ENCODE measurements at regions not wholly inside any gene's neighbourhood (a gene's known extent, or its start where the extent isn't known, plus 50 kb on each side); places are given as distances from the start of the nearest gene placed in this dataset.

DNA sequence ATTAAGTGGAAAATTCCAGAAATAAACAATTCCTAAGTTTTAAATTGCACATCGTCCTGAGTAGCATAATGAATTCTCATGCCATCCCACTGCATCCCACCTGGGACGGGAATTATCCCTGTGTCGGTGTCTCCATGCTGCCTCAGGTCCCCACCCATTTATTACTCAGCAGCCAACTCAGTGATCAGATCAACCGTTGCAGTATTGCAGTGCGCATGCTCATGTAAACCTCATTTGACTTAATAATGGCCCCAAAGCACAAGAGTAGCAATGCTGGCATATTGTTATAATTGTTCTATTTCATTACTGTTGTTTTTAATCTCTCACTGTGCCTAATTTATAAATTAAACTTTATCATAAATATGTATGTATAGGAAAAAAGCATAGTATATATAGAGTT is 214.4 kb downstream of the METTL4 start:
- TF ChIP-seq, protein P1, sequence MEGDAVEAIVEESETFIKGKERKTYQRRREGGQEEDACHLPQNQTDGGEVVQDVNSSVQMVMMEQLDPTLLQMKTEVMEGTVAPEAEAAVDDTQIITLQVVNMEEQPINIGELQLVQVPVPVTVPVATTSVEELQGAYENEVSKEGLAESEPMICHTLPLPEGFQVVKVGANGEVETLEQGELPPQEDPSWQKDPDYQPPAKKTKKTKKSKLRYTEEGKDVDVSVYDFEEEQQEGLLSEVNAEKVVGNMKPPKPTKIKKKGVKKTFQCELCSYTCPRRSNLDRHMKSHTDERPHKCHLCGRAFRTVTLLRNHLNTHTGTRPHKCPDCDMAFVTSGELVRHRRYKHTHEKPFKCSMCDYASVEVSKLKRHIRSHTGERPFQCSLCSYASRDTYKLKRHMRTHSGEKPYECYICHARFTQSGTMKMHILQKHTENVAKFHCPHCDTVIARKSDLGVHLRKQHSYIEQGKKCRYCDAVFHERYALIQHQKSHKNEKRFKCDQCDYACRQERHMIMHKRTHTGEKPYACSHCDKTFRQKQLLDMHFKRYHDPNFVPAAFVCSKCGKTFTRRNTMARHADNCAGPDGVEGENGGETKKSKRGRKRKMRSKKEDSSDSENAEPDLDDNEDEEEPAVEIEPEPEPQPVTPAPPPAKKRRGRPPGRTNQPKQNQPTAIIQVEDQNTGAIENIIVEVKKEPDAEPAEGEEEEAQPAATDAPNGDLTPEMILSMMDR (IDR thresholded peaks at IDR 0.05; ENCODE audit: insufficient read depth, low read depth, low read length), result no peak
- ChIA-PET CTCF (no interaction called here), POLR2A (no interaction called here)
- H3K36me3 ChIP-seq (ENCODE audit: control insufficient read depth, insufficient read depth, low read length), result no peaks in the 10 kb centered on the region
- H3K27me3 ChIP-seq (ENCODE audit: control insufficient read depth, insufficient read depth, low read length), result no peaks in the 10 kb centered on the region
- DNase-seq (ENCODE audit: low read depth), result no peak
- H3K4me3 ChIP-seq (ENCODE audit: low read depth, low read length), result no peak overlapping the region

DNA sequence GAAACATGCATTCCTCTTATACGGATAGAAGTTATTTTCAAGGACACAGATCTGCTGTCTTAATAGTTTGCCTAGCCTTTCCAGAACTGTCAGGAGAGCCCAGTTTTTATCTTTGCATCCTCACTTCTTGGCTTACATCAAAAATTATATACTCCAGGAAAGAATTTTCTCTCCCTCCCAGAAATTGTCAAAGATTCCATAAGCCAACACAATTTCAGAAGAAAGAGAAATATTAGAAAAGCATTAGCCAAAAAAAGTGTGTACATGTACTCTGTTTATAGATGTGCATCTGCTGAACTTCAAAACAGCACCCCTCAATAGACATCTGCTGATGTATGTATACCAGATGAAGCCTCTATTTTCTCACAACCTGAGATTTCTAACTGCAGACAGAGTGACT is 210.4 kb downstream of the METTL4 start:
- TF ChIP-seq, protein P1 (IDR thresholded peaks at IDR 0.05; ENCODE audit: insufficient read depth, low read depth, low read length), result no peak
- DNase-seq (ENCODE audit: low read depth), result no peak
- CTCF ChIA-PET, result interaction anchor here (0.6 to 1.3 kb wide), 2 partner anchors 181 to 227 kb away, joined by 3 to 4 read pairs; no protein-coding TSS in a partner anchor
- Histone ChIP-seq H3K27me3 (ENCODE audit: control insufficient read depth, insufficient read depth, low read length) (no peaks in the 10 kb centered on the region), H3K36me3 (ENCODE audit: control insufficient read depth, insufficient read depth, low read length) (no peaks in the 10 kb centered on the region), H3K4me3 (ENCODE audit: low read depth, low read length) (no peak overlapping the region)
- POLR2A ChIA-PET, result no interaction called here

DNA sequence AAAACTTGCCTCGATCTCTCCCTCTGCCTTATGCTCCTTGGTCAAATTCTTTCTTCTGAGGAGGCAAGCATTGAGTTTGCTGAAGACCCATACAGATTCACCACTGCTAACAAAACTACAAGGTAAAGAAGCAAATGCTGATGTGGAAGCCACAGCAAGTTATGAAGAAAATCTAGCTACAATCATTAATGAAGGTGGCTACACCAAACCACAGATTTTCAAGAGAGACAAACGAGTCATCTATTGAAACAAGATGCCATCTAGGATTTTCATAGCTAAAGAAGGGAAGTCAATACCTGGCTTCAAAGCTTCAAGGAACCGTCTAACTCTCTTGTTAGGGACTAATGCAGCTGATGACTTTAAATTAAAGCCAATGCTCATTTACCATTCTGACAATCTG is 203.2 kb downstream of the METTL4 start:
- Histone ChIP-seq H3K36me3 (ENCODE audit: control insufficient read depth, insufficient read depth, low read length) (no peaks in the 10 kb centered on the region), H3K27me3 (ENCODE audit: control insufficient read depth, insufficient read depth, low read length) (no peaks in the 10 kb centered on the region), H3K4me3 (ENCODE audit: low read depth, low read length) (no peak overlapping the region)
- ChIA-PET POLR2A (no interaction called here), CTCF (interaction anchor here (0.6 to 1.3 kb wide), 2 partner anchors 27 to 478 kb away, joined by 3 to 4 read pairs; no protein-coding TSS in a partner anchor)
- no peak for DNase-seq (ENCODE audit: low read depth)
- TF ChIP-seq, protein P1 (IDR thresholded peaks at IDR 0.05; ENCODE audit: insufficient read depth, low read depth, low read length), result no peak

DNA sequence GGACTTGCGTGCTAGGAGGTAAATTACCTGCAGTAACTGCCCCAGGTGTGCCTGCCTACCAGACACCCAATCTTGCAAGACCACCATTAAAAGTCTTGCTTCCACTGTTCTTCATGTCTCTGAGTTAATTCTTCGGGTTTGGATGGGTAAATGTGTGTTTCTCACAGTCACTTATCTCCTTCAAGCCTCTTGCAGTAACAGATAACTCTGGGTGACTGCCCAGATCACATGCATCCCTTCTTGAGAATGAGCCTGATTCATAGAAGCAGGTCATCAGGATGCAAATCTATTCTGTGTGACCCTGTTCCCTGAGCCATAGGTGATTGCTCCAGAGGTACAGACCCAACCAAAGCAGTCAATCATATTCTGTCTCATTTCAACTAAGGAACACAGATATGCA is 194.6 kb downstream of the METTL4 start:
- Histone ChIP-seq H3K4me3 (ENCODE audit: low read depth, low read length) (no peak overlapping the region), H3K27me3 (ENCODE audit: control insufficient read depth, insufficient read depth, low read length) (no peaks in the 10 kb centered on the region), H3K36me3 (ENCODE audit: control insufficient read depth, insufficient read depth, low read length) (no peaks in the 10 kb centered on the region)
- no peak for DNase-seq (ENCODE audit: low read depth)
- POLR2A ChIA-PET, result no interaction called here
- CTCF ChIA-PET, result no interaction called here
- TF ChIP-seq, protein P1 (IDR thresholded peaks at IDR 0.05; ENCODE audit: insufficient read depth, low read depth, low read length), result no peak

DNA sequence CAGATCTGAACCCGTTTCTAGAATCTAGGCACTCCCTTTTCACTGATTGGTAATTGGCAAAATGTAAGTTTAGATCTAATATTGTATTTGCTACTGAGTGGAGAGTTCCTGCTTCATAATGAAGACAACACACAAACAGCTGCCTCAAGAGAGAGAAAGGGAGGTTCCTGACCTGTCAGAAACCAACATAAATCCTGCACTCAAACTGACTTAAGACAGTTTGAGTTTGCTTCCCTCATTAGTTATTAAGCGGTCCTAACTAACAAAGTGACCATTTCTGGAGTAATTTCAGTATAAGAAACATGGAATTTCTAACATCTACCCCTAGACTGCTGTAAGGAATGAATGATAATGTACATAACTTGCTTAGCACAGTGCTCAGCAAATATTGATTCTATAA is 191.2 kb downstream of the METTL4 start:
- ChIA-PET CTCF (no interaction called here), POLR2A (no interaction called here)
- DNase-seq (ENCODE audit: low read depth), result no peak
- Histone ChIP-seq H3K27me3 (ENCODE audit: control insufficient read depth, insufficient read depth, low read length) (no peaks in the 10 kb centered on the region), H3K4me3 (ENCODE audit: low read depth, low read length) (no peak overlapping the region), H3K36me3 (ENCODE audit: control insufficient read depth, insufficient read depth, low read length) (no peaks in the 10 kb centered on the region)
- TF ChIP-seq, protein P1 (IDR thresholded peaks at IDR 0.05; ENCODE audit: insufficient read depth, low read depth, low read length), result no peak

Data from BJ (cell line).